Fibroblast of skin of abdomen (primary cell): ENCODE measurements at regions not wholly inside any gene's neighbourhood (a gene's known extent, or its start where the extent isn't known, plus 50 kb on each side); places are given as distances from the start of the nearest gene placed in this dataset.

ENCODE experiments used
- DNase-seq: peaks from one replicate; pipeline ENCODE4 v3.0.0-alpha.2; 2013

GRCh38 chr12:105998561-105998960 lies 140.2 kb downstream of the NUAK1 start:
- no peak for DNase-seq

- DNase-seq, result no peak
These were observed 138.2 kb downstream of the NUAK1 start for GRCh38 chr12:106000382-106001104.

GRCh38 chr12:106001105-106001836 lies 137.5 kb downstream of the NUAK1 start:
- DNase-seq, result no peak

GRCh38 chr12:106001837-106002218 lies 136.9 kb downstream of the NUAK1 start:
- DNase-seq, result no peak

- no peak for DNase-seq
These were observed 135.5 kb downstream of the NUAK1 start for GRCh38 chr12:106003297-106003696.

GRCh38 chr12:106004289-106004688 lies 134.5 kb downstream of the NUAK1 start:
- DNase-seq, result no peak

- no peak for DNase-seq
These were observed 132.4 kb downstream of the NUAK1 start for GRCh38 chr12:106006382-106006781.

GRCh38 chr12:106006940-106007339 lies 131.8 kb downstream of the NUAK1 start:
- DNase-seq, result no peak

GRCh38 chr12:106010741-106011140 lies 128.0 kb downstream of the NUAK1 start:
- peak; percentile 70 for DNase-seq
